GM19438 (cell line): ENCODE measurements at regions not wholly inside any gene's neighbourhood (a gene's known extent, or its start where the extent isn't known, plus 50 kb on each side); places are given as distances from the start of the nearest gene placed in this dataset.

Experiments
- ATAC-seq: cut with Tn5 transposase; IDR thresholded peaks from one replicate; pipeline ENCODE4 v1.9.1; 2021; ENCODE audit warnings: low read depth; ENCODE audit not compliant: unreplicated experiment

GRCh38 chr4:122555216-122555615 is 65.7 kb downstream of the IL21 start:
- no peak for ATAC-seq

- ATAC-seq: no peak
Measured at GRCh38 chr4:122553432-122553831, 67.4 kb downstream of the IL21 start.

GRCh38 chr4:122552898-122553297 is 68.0 kb downstream of the IL21 start:
- ATAC-seq: no peak

- ATAC-seq: no peak
Measured at GRCh38 chr4:122548886-122549630, 71.8 kb downstream of the IL21 start.

- ATAC-seq: no peak
Measured at GRCh38 chr4:122548452-122548851, 72.4 kb downstream of the IL21 start.

- peak; percentile 80 for ATAC-seq
Measured at GRCh38 chr4:122542411-122543236, 78.2 kb downstream of the IL21 start.

GRCh38 chr4:122541996-122542395 is 78.9 kb downstream of the IL21 start:
- ATAC-seq: peak; percentile 23

GRCh38 chr4:122540838-122541237 is 80.0 kb downstream of the IL21 start:
- ATAC-seq: no peak

- ATAC-seq: no peak
Measured at GRCh38 chr4:122539861-122540465, 80.9 kb downstream of the IL21 start.

GRCh38 chr4:122537388-122538135 is 81.0 kb upstream of the IL2 start:
- ATAC-seq: no peak

- no peak for ATAC-seq
Measured at GRCh38 chr4:122536001-122536400, 79.5 kb upstream of the IL2 start.

- ATAC-seq: no peak
Measured at GRCh38 chr4:122534776-122535175, 78.3 kb upstream of the IL2 start.

- ATAC-seq: no peak
Measured at GRCh38 chr4:122533841-122534240, 77.3 kb upstream of the IL2 start.

GRCh38 chr4:122532766-122533165 is 76.2 kb upstream of the IL2 start:
- no peak for ATAC-seq

GRCh38 chr4:122531514-122531913 is 75.0 kb upstream of the IL2 start:
- ATAC-seq: no peak

- no peak for ATAC-seq
Measured at GRCh38 chr4:122531038-122531437, 74.5 kb upstream of the IL2 start.

GRCh38 chr4:122528879-122529278 is 72.4 kb upstream of the IL2 start:
- no peak for ATAC-seq

GRCh38 chr4:122525865-122526264 is 69.3 kb upstream of the IL2 start:
- no peak for ATAC-seq

- no peak for ATAC-seq
Measured at GRCh38 chr4:122524176-122524575, 67.7 kb upstream of the IL2 start.

GRCh38 chr4:122522944-122523343 is 66.4 kb upstream of the IL2 start:
- ATAC-seq: no peak

- ATAC-seq: no peak
Measured at GRCh38 chr4:122517345-122517744, 60.8 kb upstream of the IL2 start.
